Trophoblast cell (in vitro differentiated cells and primary cell): ENCODE measurements at regions not wholly inside any gene's neighbourhood (a gene's known extent, or its start where the extent isn't known, plus 50 kb on each side); places are given as distances from the start of the nearest gene placed in this dataset.

Source experiments
- DNase-seq, 2 donors: peaks; one replicate each; pipeline ENCODE4 v3.0.0-alpha.2; 2016
- H2AFZ ChIP-seq: 2 replicates; pipeline ENCODE4 v1.6.1; 2013; ENCODE audit warnings: low read length, moderate library complexity, mild to moderate bottlenecking; ENCODE audit not compliant: insufficient read depth, poor library complexity
- H2AK5ac ChIP-seq: 2 replicates; pipeline ENCODE4 v1.6.1; 2013; ENCODE audit warnings: mild to moderate bottlenecking, low read length
- H2BK120ac ChIP-seq: 2 replicates; pipeline ENCODE4 v1.6.1; 2013; ENCODE audit warnings: low read length, mild to moderate bottlenecking, moderate library complexity; ENCODE audit not compliant: insufficient read depth, poor library complexity
- H2BK12ac ChIP-seq: 2 replicates; pipeline ENCODE4 v1.6.1; 2013; ENCODE audit warnings: mild to moderate bottlenecking, low read length, moderate library complexity
- H2BK5ac ChIP-seq: 2 replicates; pipeline ENCODE4 v1.6.1; 2013; ENCODE audit warnings: low read length, low read depth, moderate library complexity, mild to moderate bottlenecking; ENCODE audit not compliant: poor library complexity
- H3K14ac ChIP-seq: 2 replicates; pipeline ENCODE4 v1.6.1; 2013; ENCODE audit warnings: mild to moderate bottlenecking, low read length
- H3K18ac ChIP-seq: 2 replicates; pipeline ENCODE4 v1.6.1; 2013; ENCODE audit warnings: mild to moderate bottlenecking, low read length
- H3K23ac ChIP-seq: 2 replicates; pipeline ENCODE4 v1.6.1; 2013; ENCODE audit warnings: low read length
- H3K27ac ChIP-seq: 2 replicates; pipeline ENCODE4 v1.5.1; 2013; ENCODE audit warnings: low read depth, mild to moderate bottlenecking, inconsistent platforms, low read length, moderate library complexity
- H3K27me3 ChIP-seq: 2 replicates; pipeline ENCODE4 v1.6.1; 2013; ENCODE audit warnings: inconsistent platforms, mild to moderate bottlenecking, low read length, moderate library complexity; ENCODE audit not compliant: insufficient read depth
- H3K36me3 ChIP-seq, 2 experiments: 1 replicate in 1 of 2; 2 replicates in 1 of 2; pipeline ENCODE4 v1.6.1; 2013; ENCODE audit warnings: low read length in 2 of 2, mild to moderate bottlenecking in 2 of 2, moderate library complexity in 1 of 2; ENCODE audit not compliant: insufficient read depth in 2 of 2, control insufficient read depth in 1 of 2
- H3K4ac ChIP-seq: 2 replicates; pipeline ENCODE4 v1.6.1; 2013; ENCODE audit warnings: low read depth, mild to moderate bottlenecking, low read length, moderate library complexity
- H3K4me1 ChIP-seq, 2 experiments: 1 replicate in 1 of 2; 2 replicates in 1 of 2; pipeline ENCODE4 v1.6.1; 2013; ENCODE audit warnings: low read length in 2 of 2, mild to moderate bottlenecking in 2 of 2, moderate library complexity in 1 of 2; ENCODE audit not compliant: insufficient read depth in 2 of 2, control insufficient read depth in 1 of 2
- H3K4me2 ChIP-seq: 2 replicates; pipeline ENCODE4 v1.6.1; 2013; ENCODE audit warnings: inconsistent platforms, mild to moderate bottlenecking, low read length, moderate library complexity
- H3K4me3 ChIP-seq: 2 replicates; pipeline ENCODE4 v1.5.1; 2013; ENCODE audit warnings: mild to moderate bottlenecking, low read depth, low read length, inconsistent platforms
- H3K79me1 ChIP-seq: one replicate; pipeline ENCODE4 v1.6.1; 2013; ENCODE audit warnings: low read length
- H3K79me2 ChIP-seq: 2 replicates; pipeline ENCODE4 v1.6.1; 2013; ENCODE audit warnings: low read length, mild to moderate bottlenecking; ENCODE audit not compliant: control insufficient read depth, insufficient read depth, poor library complexity
- H3K9ac ChIP-seq: 2 replicates; pipeline ENCODE4 v1.6.1; 2013; ENCODE audit warnings: mild to moderate bottlenecking, low read length
- H3K9me3 ChIP-seq: 2 replicates; pipeline ENCODE4 v1.6.1; 2013; ENCODE audit warnings: low read depth, mild to moderate bottlenecking, control low read depth, inconsistent platforms, low read length; ENCODE audit not compliant: insufficient read depth
- H4K12ac ChIP-seq: 2 replicates; pipeline ENCODE4 v1.6.1; 2013; ENCODE audit warnings: low read depth, mild to moderate bottlenecking, low read length, moderate library complexity
- H4K8ac ChIP-seq: 2 replicates; pipeline ENCODE4 v1.6.1; 2013; ENCODE audit warnings: low read depth, mild to moderate bottlenecking, low read length, moderate library complexity
- H4K91ac ChIP-seq: one replicate; pipeline ENCODE4 v1.6.1; 2013; ENCODE audit warnings: low read depth, mild to moderate bottlenecking, low read length, moderate library complexity
- WGBS: extraction: QIAGEN DNeasy Blood & Tissue Kit; methylation state at CpG from one replicate; pipeline ENCODE4 v1.1.7; 2013; ENCODE audit warnings: missing lambda C conversion rate; ENCODE audit not compliant: insufficient read length, insufficient coverage; ENCODE audit errors: extremely low coverage; 5-methylcytosine and 5-hydroxymethylcytosine counted together

DNA sequence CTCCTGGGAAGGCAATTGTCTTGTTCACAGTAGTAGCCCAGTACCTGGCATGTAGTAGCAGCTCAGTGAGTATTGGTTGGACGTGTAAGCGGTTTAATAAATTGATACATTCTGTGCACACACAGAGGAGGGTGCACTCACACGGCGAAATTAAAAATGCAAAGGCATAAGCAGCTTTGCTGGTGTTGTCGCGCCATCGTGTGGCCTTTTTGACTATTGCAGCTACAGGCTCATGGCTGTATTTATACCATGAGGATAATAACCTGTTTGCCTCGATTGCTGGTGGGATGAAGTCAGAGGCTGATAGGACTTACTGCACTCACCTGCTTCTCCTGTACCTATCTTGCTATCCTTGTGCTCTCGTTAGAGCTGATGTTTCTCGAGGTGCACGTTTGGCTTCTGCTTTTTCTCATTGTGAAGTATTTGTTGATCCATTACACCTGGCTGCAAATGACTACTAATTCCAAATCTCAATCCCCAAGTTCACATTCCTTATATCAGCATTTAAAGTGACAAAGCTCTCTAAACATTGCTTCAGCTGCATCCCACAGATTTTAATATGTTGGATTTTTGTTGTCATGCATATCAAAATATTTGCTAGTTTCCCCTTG lies 61.5 kb downstream of the TBXT start:
- no peak overlapping the region for H2AFZ ChIP-seq
- H3K36me3 ChIP-seq = no peaks in the 10 kb centered on the region
- H3K4me3 ChIP-seq = no peak overlapping the region
- H4K91ac ChIP-seq = no peak overlapping the region
- no peak overlapping the region for H2BK5ac ChIP-seq
- H2AK5ac ChIP-seq = no peak overlapping the region
- peaks cover 6% of the 10 kb centered on the region for H3K9me3 ChIP-seq
- H3K18ac ChIP-seq = no peak overlapping the region
- no peak overlapping the region for H3K23ac ChIP-seq
- H3K14ac ChIP-seq = no peak overlapping the region
- DNase-seq = peak; percentile 84 to 97
- H3K4ac ChIP-seq = no peak overlapping the region
- H4K12ac ChIP-seq = no peak overlapping the region
- H3K27me3 ChIP-seq = no peaks in the 10 kb centered on the region
- H3K79me2 ChIP-seq = no peaks in the 10 kb centered on the region
- no peak overlapping the region for H4K8ac ChIP-seq
- no peak overlapping the region for H3K9ac ChIP-seq
- no peaks in the 10 kb centered on the region for H3K4me1 ChIP-seq
- no CpG with 5 or more reads among the region's 11 CpGs for WGBS
- no peak overlapping the region for H2BK120ac ChIP-seq
- no peaks in the 10 kb centered on the region for H3K79me1 ChIP-seq
- no peak overlapping the region for H3K4me2 ChIP-seq
- no peak overlapping the region for H3K27ac ChIP-seq
- no peak overlapping the region for H2BK12ac ChIP-seq

DNA sequence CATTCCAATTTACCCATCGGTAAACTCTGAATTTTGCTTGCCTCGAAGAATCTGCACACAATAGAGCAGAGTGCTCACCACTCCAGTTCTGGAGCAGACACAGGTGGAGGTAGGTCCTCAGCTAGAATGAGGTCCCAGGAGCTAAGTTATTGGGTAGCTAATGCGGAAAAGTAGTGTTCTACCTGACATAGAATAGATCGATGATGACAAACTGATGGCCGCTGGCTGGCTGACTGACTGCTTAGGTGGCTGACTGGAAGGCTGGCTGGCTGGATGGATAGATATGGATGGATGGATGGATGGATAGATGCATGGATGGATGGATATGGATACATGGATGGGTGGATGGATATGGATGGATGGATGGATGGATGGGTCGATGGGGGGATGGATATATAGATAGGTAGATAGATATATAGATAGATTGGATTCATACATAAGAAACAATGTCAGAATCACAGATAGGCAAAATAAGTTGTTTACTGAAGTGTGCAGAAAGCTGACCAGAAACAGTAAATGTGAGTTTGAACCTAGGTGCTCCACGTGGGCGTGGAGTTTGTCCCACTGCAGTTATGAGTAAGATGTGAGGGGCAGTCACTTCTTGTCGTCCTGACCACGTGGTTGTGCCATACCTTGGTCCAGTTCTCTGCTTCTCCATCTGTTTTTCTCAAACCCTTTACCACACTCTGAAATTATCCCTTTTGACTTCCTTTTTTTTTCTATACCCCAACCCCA lies 62.1 kb downstream of the TBXT start:
- Histone ChIP-seq H3K9me3 (peaks cover 6% of the 10 kb centered on the region), H3K4me1 (no peaks in the 10 kb centered on the region), H3K79me1 (no peaks in the 10 kb centered on the region), H2BK5ac (no peak overlapping the region), H2AK5ac (no peak overlapping the region), H3K18ac (no peak overlapping the region), H3K9ac (no peak overlapping the region), H2BK120ac (no peak overlapping the region), H2BK12ac (no peak overlapping the region), H3K27ac (no peak overlapping the region), H3K23ac (no peak overlapping the region), H2AFZ (no peak overlapping the region), H3K14ac (no peak overlapping the region), H3K4me2 (no peak overlapping the region), H4K12ac (no peak overlapping the region), H3K36me3 (no peaks in the 10 kb centered on the region), H3K79me2 (no peaks in the 10 kb centered on the region), H4K8ac (no peak overlapping the region), H4K91ac (no peak overlapping the region), H3K27me3 (no peaks in the 10 kb centered on the region), H3K4me3 (no peak overlapping the region), H3K4ac (no peak overlapping the region)
- WGBS = 100% methylated on average over 1 of the region's 10 CpGs
- no peak for DNase-seq

DNA sequence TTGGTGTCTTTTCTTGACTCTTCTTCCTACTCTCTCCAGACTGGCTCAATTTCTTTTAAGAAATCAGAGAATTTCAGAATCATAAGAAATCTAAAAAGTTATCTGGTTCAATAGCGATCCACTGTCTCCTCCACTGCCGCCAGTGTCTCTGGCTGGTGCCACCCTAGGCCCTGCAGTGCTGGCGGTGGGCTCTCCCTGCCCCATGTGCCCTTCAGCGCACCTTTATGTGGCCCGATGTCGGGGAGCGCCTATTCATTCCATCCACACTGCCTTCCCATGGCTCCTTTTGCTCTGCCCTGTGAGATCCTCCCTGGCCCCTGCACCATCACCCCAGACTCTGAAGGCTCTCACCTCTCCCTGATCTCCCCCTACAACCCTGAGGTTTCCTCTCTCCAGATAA lies 62.8 kb downstream of the TBXT start:
- Histone ChIP-seq H3K27ac (no peak overlapping the region), H2BK12ac (no peak overlapping the region), H3K4ac (no peak overlapping the region), H3K9me3 (peaks cover 6% of the 10 kb centered on the region), H3K4me1 (no peaks in the 10 kb centered on the region), H3K79me1 (no peaks in the 10 kb centered on the region), H3K23ac (no peak overlapping the region), H4K8ac (no peak overlapping the region), H3K4me3 (no peak overlapping the region), H3K4me2 (no peak overlapping the region), H4K12ac (no peak overlapping the region), H3K14ac (no peak overlapping the region), H3K18ac (no peak overlapping the region), H3K9ac (no peak overlapping the region), H3K27me3 (no peaks in the 10 kb centered on the region), H3K36me3 (no peaks in the 10 kb centered on the region), H2AK5ac (no peak overlapping the region), H4K91ac (no peak overlapping the region), H2BK120ac (no peak overlapping the region), H2AFZ (no peak overlapping the region), H2BK5ac (no peak overlapping the region), H3K79me2 (no peaks in the 10 kb centered on the region)
- WGBS = no CpG with 5 or more reads among the region's 7 CpGs
- DNase-seq = no peak

DNA sequence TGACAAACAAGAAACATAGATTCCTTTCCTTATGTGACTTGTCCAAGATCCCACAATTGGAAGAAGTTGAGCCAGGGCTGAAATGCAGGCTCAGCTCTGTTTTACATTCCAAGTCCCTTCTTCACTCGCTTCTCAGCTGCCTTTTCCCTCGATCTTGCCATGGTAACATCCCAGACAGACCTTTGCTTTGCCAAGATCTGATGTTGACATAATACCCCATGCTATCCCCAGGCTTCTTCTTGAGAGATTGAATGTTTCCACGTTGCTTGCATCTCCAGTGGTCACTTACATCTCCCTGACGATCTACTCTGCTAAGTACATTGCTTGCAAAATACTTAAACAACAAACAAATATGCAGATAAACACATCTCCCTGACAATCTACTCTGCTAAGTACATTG lies 63.5 kb downstream of the TBXT start:
- DNase-seq = peak; percentile 91 to 97
- Histone ChIP-seq H3K9ac (no peak overlapping the region), H3K27ac (no peak overlapping the region), H4K12ac (no peak overlapping the region), H2BK120ac (no peak overlapping the region), H3K4me1 (no peaks in the 10 kb centered on the region), H3K36me3 (no peaks in the 10 kb centered on the region), H3K4me2 (no peak overlapping the region), H3K4ac (no peak overlapping the region), H3K9me3 (peaks cover 6% of the 10 kb centered on the region), H4K91ac (no peak overlapping the region), H2BK5ac (no peak overlapping the region), H3K14ac (no peak overlapping the region), H2BK12ac (no peak overlapping the region), H3K79me2 (no peaks in the 10 kb centered on the region), H3K4me3 (no peak overlapping the region), H2AK5ac (no peak overlapping the region), H3K23ac (no peak overlapping the region), H3K27me3 (no peaks in the 10 kb centered on the region), H4K8ac (no peak overlapping the region), H3K18ac (no peak overlapping the region), H2AFZ (no peak overlapping the region), H3K79me1 (no peaks in the 10 kb centered on the region)
- WGBS = no CpG with 5 or more reads among the region's 4 CpGs
